AG04450 (cell line): ENCODE measurements at regions not wholly inside any gene's neighbourhood (a gene's known extent, or its start where the extent isn't known, plus 50 kb on each side); places are given as distances from the start of the nearest gene placed in this dataset.

ENCODE experiments used
- CTCF ChIA-PET: fragments of 300-600, 350-600 bp; formaldehyde crosslinking; extraction: SDS; loops from one replicate; lab custom pipeline; 2022; ENCODE audit warnings: antibody characterized with exemption, inconsistent platforms; lab: Charles Lee
- POLR2A ChIA-PET: fragments of 350-600 bp; formaldehyde crosslinking; extraction: SDS; loops from one replicate; lab custom pipeline; 2021; ENCODE audit warnings: antibody characterized with exemption, inconsistent platforms; lab: Yijun Ruan, JAX
- DNase-seq: peaks from one replicate; pipeline ENCODE4 v3.0.0-alpha.2; 2011; ENCODE audit warnings: low read depth, low spot score
- H3K27ac ChIP-seq: one replicate; pipeline ENCODE4 v1.5.1; 2012; ENCODE audit warnings: low read depth, low read length, control low read depth
- H3K27me3 ChIP-seq: one replicate; pipeline ENCODE4 v1.6.0; 2012; ENCODE audit warnings: low read length; ENCODE audit not compliant: control insufficient read depth, insufficient read depth
- H3K4me3 ChIP-seq: 2 replicates; pipeline ENCODE4 v1.5.1; 2011; ENCODE audit warnings: mild to moderate bottlenecking, low read depth, low read length, control low read depth
- H3K9me3 ChIP-seq: 2 replicates; pipeline ENCODE4 v1.5.1; 2012; ENCODE audit warnings: low read length; ENCODE audit not compliant: control insufficient read depth, insufficient read depth
- TF ChIP-seq, protein P1 (sequence below): IDR thresholded peaks from 2 replicates; pipeline ENCODE4 v1.5.1; 2011; ENCODE audit warnings: low read depth, low read length, control low read depth, inconsistent platforms

DNA sequence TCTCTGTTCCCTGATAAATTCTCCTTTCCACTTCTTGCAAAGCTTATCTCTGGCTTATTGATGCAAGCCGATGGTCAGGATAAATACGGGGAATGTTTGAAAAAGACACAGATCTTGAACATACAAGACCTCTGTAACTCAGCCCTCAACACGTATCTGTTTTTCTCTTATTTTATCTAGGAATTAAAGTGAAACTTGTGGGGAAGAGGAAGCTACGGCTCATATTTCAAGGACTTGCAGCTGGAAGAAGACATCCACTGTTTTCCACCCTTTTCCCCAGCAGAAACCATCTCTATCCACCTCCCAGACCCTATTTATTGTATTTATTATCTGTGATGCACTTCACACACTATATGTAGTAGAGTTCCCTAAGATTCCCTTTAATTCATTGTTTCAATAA lies 98.4 kb upstream of the TANK start:
- no peak for DNase-seq
- H3K27me3 ChIP-seq = no peaks in the 10 kb centered on the region

DNA sequence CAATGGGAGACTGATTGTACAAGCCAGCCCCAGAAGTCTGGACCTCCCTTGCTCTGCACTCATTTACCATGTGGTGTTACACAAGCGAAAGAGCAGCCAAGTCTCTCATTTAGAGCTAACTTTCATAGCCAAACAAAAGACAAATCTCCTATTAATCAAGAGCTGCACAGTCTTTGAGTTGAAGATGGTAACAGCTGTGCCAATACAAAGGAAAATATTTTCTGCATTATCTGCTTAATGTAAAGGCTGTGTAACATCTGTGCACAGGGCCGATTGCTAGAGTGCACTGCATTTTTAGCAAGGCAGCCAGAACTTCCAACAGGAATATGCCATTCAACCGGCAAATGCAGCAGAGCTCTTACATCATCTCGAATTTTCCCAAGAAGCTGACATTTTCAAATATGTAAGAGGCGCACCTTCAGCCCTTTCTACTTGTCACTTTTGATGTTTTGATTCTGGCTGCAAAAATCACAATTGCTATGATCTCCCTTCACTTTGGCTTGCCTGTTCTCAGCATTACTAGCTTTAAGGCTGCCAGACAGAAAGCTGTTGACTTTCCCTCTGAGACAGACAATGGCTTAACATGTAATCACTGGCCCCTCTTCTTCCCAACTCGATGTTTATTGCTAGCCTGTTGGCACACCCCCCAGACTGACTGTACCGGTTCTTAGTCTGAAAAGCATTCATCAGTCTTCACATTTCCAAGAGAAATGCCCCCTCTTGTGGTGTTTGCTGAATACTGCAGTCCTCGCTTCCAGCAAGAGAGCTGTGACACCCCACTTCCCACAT lies 96.9 kb upstream of the TANK start:
- DNase-seq = peak; percentile 67
- H3K27me3 ChIP-seq = no peaks in the 10 kb centered on the region
- POLR2A ChIA-PET = interaction anchor here (1.0 to 1.7 kb wide), 2 partner anchors 33 to 69 kb away, joined by 3 to 9 read pairs; no protein-coding TSS in a partner anchor
- TF ChIP-seq, protein P1, sequence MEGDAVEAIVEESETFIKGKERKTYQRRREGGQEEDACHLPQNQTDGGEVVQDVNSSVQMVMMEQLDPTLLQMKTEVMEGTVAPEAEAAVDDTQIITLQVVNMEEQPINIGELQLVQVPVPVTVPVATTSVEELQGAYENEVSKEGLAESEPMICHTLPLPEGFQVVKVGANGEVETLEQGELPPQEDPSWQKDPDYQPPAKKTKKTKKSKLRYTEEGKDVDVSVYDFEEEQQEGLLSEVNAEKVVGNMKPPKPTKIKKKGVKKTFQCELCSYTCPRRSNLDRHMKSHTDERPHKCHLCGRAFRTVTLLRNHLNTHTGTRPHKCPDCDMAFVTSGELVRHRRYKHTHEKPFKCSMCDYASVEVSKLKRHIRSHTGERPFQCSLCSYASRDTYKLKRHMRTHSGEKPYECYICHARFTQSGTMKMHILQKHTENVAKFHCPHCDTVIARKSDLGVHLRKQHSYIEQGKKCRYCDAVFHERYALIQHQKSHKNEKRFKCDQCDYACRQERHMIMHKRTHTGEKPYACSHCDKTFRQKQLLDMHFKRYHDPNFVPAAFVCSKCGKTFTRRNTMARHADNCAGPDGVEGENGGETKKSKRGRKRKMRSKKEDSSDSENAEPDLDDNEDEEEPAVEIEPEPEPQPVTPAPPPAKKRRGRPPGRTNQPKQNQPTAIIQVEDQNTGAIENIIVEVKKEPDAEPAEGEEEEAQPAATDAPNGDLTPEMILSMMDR = peak; percentile 95
- H3K4me3 ChIP-seq = no peak overlapping the region; the same call in 1 of the 2 replicates
- H3K9me3 ChIP-seq = no peaks in the 10 kb centered on the region
- CTCF ChIA-PET = interaction anchor here (0.5 to 3.8 kb wide), 86 partner anchors 9 to 1290 kb away, joined by 3 to 69 read pairs (median 4); no protein-coding TSS in a partner anchor
- no peak overlapping the region for H3K27ac ChIP-seq

More for the DNA sequence above, 98.4 kb upstream of the TANK start:
- Histone ChIP-seq H3K27ac (no peak overlapping the region), H3K9me3 (no peaks in the 10 kb centered on the region), H3K4me3 (no peak overlapping the region)
- TF ChIP-seq, protein P1 = no peak
- CTCF ChIA-PET = interaction anchor here (0.6 to 3.8 kb wide), 7 partner anchors 8 to 1970 kb away, joined by 3 to 46 read pairs (median 6); no protein-coding TSS in a partner anchor
- POLR2A ChIA-PET = no interaction called here

DNA sequence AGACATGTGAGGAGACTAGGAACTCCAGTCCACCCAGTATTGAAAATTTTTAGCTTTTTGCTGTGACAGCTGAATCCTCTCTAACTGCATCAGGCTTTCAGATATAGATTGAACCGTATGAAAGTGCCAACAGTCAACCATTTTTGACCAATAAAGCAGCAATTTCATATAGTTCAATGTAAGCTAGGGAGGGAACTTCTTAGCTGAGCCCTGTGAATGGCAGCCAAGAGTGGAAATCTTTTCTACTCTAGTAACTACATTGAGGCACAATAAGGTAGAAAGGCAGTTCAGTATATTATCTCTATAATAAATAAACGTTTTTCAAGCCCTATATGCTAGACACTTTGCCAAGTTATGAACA lies 96.3 kb upstream of the TANK start:
- H3K9me3 ChIP-seq = no peaks in the 10 kb centered on the region
- H3K27me3 ChIP-seq = no peaks in the 10 kb centered on the region
- ChIA-PET POLR2A (interaction anchor here (1.0 to 1.7 kb wide), 2 partner anchors 33 to 70 kb away, joined by 3 to 9 read pairs; no protein-coding TSS in a partner anchor), CTCF (interaction anchor here (0.5 to 3.8 kb wide), 79 partner anchors 9 to 1290 kb away, joined by 3 to 69 read pairs (median 4); no protein-coding TSS in a partner anchor)
- no peak overlapping the region for H3K27ac ChIP-seq
- TF ChIP-seq, protein P1 = no peak
- no peak for DNase-seq
- no peak overlapping the region for H3K4me3 ChIP-seq

DNA sequence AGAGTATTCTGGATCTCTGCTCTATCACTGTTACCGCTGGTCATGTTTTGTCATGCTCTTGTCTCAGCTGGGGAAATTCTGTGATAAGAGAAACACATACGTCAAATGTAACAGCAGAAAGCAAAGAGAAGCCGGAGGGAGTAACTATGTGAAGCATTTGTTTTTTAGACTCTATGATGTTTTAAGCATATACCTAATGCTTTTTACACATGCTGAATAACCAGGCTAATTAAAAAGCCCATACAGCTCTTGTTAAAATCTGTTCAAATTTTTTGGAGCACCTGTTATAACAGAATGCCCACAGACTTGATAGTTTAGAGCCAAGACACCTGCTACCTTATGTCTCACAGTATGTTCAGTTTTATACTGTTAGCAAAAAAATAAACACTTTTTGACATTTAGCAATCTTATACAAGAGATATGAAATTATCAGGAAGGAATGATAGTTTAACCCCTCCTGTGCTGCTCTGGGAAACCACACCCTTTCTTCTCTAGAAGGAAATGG lies 92.3 kb upstream of the TANK start:
- Histone ChIP-seq H3K4me3 (no peak overlapping the region), H3K27me3 (no peaks in the 10 kb centered on the region), H3K27ac (no peak overlapping the region), H3K9me3 (no peaks in the 10 kb centered on the region)
- no peak for DNase-seq
- POLR2A ChIA-PET = no interaction called here
- CTCF ChIA-PET = interaction anchor here (1.2 to 1.5 kb wide), 2 partner anchors 64 to 206 kb away, joined by 3 to 6 read pairs; no protein-coding TSS in a partner anchor
- TF ChIP-seq, protein P1 = no peak

DNA sequence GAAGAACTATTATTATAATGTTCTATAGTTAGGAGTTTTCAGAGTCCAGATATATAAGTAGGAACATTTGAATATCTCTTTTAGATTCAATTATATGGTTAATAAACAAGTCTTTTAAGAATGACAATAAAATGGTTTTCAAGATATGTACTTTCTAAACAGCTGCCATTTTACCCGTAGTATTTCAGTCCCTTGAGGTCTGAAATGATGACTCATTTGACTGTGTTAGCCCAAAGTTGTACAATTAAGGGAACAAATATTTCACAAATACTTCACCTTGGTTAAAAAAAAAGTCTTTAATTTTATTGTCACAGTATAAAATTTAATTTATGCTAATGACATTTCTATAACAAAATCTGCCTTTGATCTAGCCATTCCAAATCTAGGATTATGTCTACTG lies 91.6 kb upstream of the TANK start:
- ChIA-PET CTCF (interaction anchor here (1.2 to 1.5 kb wide), 2 partner anchors 64 to 205 kb away, joined by 3 to 6 read pairs; no protein-coding TSS in a partner anchor), POLR2A (no interaction called here)
- no peaks in the 10 kb centered on the region for H3K9me3 ChIP-seq
- H3K27ac ChIP-seq = no peak overlapping the region
- H3K4me3 ChIP-seq = no peak overlapping the region
- H3K27me3 ChIP-seq = no peaks in the 10 kb centered on the region
- no peak for DNase-seq
- TF ChIP-seq, protein P1 = no peak
